ENCODE measurements at regions not wholly inside any gene's neighbourhood (a gene's known extent, or its start where the extent isn't known, plus 50 kb on each side); places are given as distances from the start of the nearest gene placed in this dataset.
A peak's percentile ranks its signal among the peaks of the same experiment; 100 is the strongest.

- no peak overlapping the region for H3K4me3 Mint-ChIP-seq (ENCODE audit: low read depth, unreplicated experiment)
- no peak for DNase-seq
- CTCF ChIA-PET, result no interaction called here
- no TSS peak for BruUV-seq (replicated peaks)
- intact Hi-C loops (cut with micrococcal nuclease; ENCODE audit: unreplicated experiment), result no loop called here
- no peaks in the 10 kb centered on the region for H3K9me3 Mint-ChIP-seq (ENCODE audit: low read depth, unreplicated experiment)
- H3K27ac Mint-ChIP-seq (ENCODE audit: unreplicated experiment), result no peak overlapping the region
- H3K36me3 Mint-ChIP-seq (ENCODE audit: insufficient read depth, unreplicated experiment), result no peaks in the 10 kb centered on the region
- no peak for TF ChIP-seq CTCF (IDR thresholded peaks at IDR 0.05; ENCODE audit: unreplicated experiment)
- H3K27me3 Mint-ChIP-seq (ENCODE audit: unreplicated experiment), result peaks cover 26% of the 10 kb centered on the region
- no peaks in the 10 kb centered on the region for H3K4me1 Mint-ChIP-seq (ENCODE audit: low read depth, unreplicated experiment)
These were observed 352.1 kb upstream of the KIF2A start for GRCh38 chr5:61953913-61954312.

DNA sequence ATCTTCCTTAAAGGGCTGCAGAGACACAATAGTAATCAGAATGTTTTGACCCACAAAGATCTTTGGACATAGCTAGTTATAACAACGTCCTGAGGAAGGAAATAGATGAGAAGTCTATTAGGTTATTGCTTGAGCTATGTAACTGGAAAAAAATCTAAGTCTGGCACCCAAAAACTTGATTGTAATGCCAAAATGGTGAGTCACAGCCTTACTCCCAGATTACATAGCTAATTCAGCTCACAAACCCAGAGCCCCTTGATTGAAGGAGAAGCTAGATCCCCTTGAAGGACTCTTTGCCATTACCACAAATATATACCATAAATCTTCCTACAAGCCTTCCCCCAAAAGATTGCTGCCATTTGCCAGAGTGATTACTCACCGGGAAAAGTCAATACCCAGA is 341.8 kb upstream of the KIF2A start:
- CTCF ChIA-PET, result interaction anchor here (0.6 to 0.9 kb wide), 2 partner anchors 28 to 179 kb away, joined by 3 read pairs; no protein-coding TSS in a partner anchor
- Mint-ChIP-seq H3K9me3 (ENCODE audit: low read depth, unreplicated experiment) (peaks cover under 1% of the 10 kb centered on the region), H3K27me3 (ENCODE audit: unreplicated experiment) (peaks cover 26% of the 10 kb centered on the region), H3K36me3 (ENCODE audit: insufficient read depth, unreplicated experiment) (no peaks in the 10 kb centered on the region), H3K27ac (ENCODE audit: unreplicated experiment) (no peak overlapping the region), H3K4me3 (ENCODE audit: low read depth, unreplicated experiment) (no peak overlapping the region), H3K4me1 (ENCODE audit: low read depth, unreplicated experiment) (peaks cover 18% of the 10 kb centered on the region)
- TF ChIP-seq CTCF (IDR thresholded peaks at IDR 0.05; ENCODE audit: unreplicated experiment), result no peak
- DNase-seq, result no peak
- BruUV-seq (replicated peaks), result no TSS peak
- intact Hi-C loops (cut with micrococcal nuclease; ENCODE audit: unreplicated experiment), result no loop called here

DNA sequence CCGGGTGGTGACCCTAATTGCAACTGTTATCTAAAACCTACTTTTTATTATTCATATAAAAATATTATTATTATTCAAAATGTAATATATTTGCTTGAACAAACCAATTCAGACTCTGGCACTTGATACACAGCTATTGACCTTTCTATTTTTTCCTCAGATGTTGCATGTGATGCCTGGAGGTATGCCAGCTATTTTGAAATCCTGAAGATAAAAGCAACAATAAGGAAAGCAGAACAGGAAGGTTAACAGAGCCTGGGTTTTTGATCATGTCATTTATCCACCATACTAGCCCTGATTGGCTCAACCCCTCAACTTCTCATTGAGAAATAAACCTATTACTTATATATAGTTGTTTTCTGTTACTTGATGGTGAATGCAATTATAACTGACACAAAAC is 340.9 kb upstream of the KIF2A start:
- intact Hi-C loops (cut with micrococcal nuclease; ENCODE audit: unreplicated experiment), result no loop called here
- no peaks in the 10 kb centered on the region for H3K9me3 Mint-ChIP-seq (ENCODE audit: low read depth, unreplicated experiment)
- no TSS peak for BruUV-seq (replicated peaks)
- no peaks in the 10 kb centered on the region for H3K36me3 Mint-ChIP-seq (ENCODE audit: insufficient read depth, unreplicated experiment)
- peaks cover 21% of the 10 kb centered on the region for H3K27me3 Mint-ChIP-seq (ENCODE audit: unreplicated experiment)
- no peak overlapping the region for H3K27ac Mint-ChIP-seq (ENCODE audit: unreplicated experiment)
- peaks cover 18% of the 10 kb centered on the region for H3K4me1 Mint-ChIP-seq (ENCODE audit: low read depth, unreplicated experiment)
- peak; percentile 9 for DNase-seq
- H3K4me3 Mint-ChIP-seq (ENCODE audit: low read depth, unreplicated experiment), result no peak overlapping the region
- CTCF ChIA-PET, result interaction anchor here (0.6 kb wide), 1 partner anchor 249 kb away, joined by 5 read pairs; no protein-coding TSS in a partner anchor
- no peak for TF ChIP-seq CTCF (IDR thresholded peaks at IDR 0.05; ENCODE audit: unreplicated experiment)

GRCh38 chr5:61965490-61965889 is 340.5 kb upstream of the KIF2A start:
- Mint-ChIP-seq H3K4me3 (ENCODE audit: low read depth, unreplicated experiment) (no peak overlapping the region), H3K9me3 (ENCODE audit: low read depth, unreplicated experiment) (no peaks in the 10 kb centered on the region), H3K27ac (ENCODE audit: unreplicated experiment) (no peak overlapping the region), H3K27me3 (ENCODE audit: unreplicated experiment) (peaks cover 21% of the 10 kb centered on the region), H3K36me3 (ENCODE audit: insufficient read depth, unreplicated experiment) (no peaks in the 10 kb centered on the region), H3K4me1 (ENCODE audit: low read depth, unreplicated experiment) (peaks cover 18% of the 10 kb centered on the region)
- TF ChIP-seq CTCF (IDR thresholded peaks at IDR 0.05; ENCODE audit: unreplicated experiment), result no peak
- no TSS peak for BruUV-seq (replicated peaks)
- CTCF ChIA-PET, result no interaction called here
- DNase-seq, result no peak
- intact Hi-C loops (cut with micrococcal nuclease; ENCODE audit: unreplicated experiment), result no loop called here
